ENCODE measurements at regions not wholly inside any gene's neighbourhood (a gene's known extent, or its start where the extent isn't known, plus 50 kb on each side); places are given as distances from the start of the nearest gene placed in this dataset.

- DNase-seq = no peak
Measured at GRCh38 chr2:4265936-4266335, 562.6 kb downstream of the DCDC2C start.

GRCh38 chr2:4269885-4270284 is 566.5 kb downstream of the DCDC2C start:
- no peak for DNase-seq

- no peak for DNase-seq
Measured at GRCh38 chr2:4272261-4272858, 569.0 kb downstream of the DCDC2C start.

GRCh38 chr2:4278392-4278791 is 575.0 kb downstream of the DCDC2C start:
- no peak for DNase-seq

- DNase-seq = no peak
Measured at GRCh38 chr2:4279431-4279830, 576.1 kb downstream of the DCDC2C start.

GRCh38 chr2:4291430-4291829 is 588.1 kb downstream of the DCDC2C start:
- DNase-seq = peak; percentile 13

GRCh38 chr2:4295680-4296079 is 592.3 kb downstream of the DCDC2C start:
- DNase-seq = no peak

GRCh38 chr2:4300616-4301015 is 597.2 kb downstream of the DCDC2C start:
- DNase-seq = no peak

- no peak for DNase-seq
Measured at GRCh38 chr2:4324531-4324930, 621.2 kb downstream of the DCDC2C start.

GRCh38 chr2:4336864-4337263 is 633.5 kb downstream of the DCDC2C start:
- no peak for DNase-seq

- DNase-seq = no peak
Measured at GRCh38 chr2:4338345-4338744, 635.0 kb downstream of the DCDC2C start.

- DNase-seq = no peak
Measured at GRCh38 chr2:4340536-4340935, 637.2 kb downstream of the DCDC2C start.

- DNase-seq = no peak
Measured at GRCh38 chr2:4346628-4347027, 643.3 kb downstream of the DCDC2C start.

GRCh38 chr2:4353668-4354067 is 650.3 kb downstream of the DCDC2C start:
- DNase-seq = no peak

GRCh38 chr2:4354164-4354563 is 650.8 kb downstream of the DCDC2C start:
- no peak for DNase-seq

GRCh38 chr2:4354678-4355077 is 651.3 kb downstream of the DCDC2C start:
- peak; percentile 73 for DNase-seq

- no peak for DNase-seq
Measured at GRCh38 chr2:4356109-4356508, 652.7 kb downstream of the DCDC2C start.

- DNase-seq = no peak
Measured at GRCh38 chr2:4356541-4356940, 653.2 kb downstream of the DCDC2C start.

- peak; percentile 32 for DNase-seq
Measured at GRCh38 chr2:4357121-4357520, 653.7 kb downstream of the DCDC2C start.

GRCh38 chr2:4358837-4359236 is 655.5 kb downstream of the DCDC2C start:
- no peak for DNase-seq

GRCh38 chr2:4368907-4369306 is 665.5 kb downstream of the DCDC2C start:
- DNase-seq = no peak

GRCh38 chr2:4369826-4370419 is 666.5 kb downstream of the DCDC2C start:
- no peak for DNase-seq

GRCh38 chr2:4370422-4371090 is 667.2 kb downstream of the DCDC2C start:
- no peak for DNase-seq

GRCh38 chr2:4381049-4381448 is 677.7 kb downstream of the DCDC2C start:
- peak; percentile 5 for DNase-seq

- no peak for DNase-seq
Measured at GRCh38 chr2:4381773-4382172, 678.4 kb downstream of the DCDC2C start.

Data from NCI-H82 (cell line).